ENCODE measurements at regions not wholly inside any gene's neighbourhood (a gene's known extent, or its start where the extent isn't known, plus 50 kb on each side); places are given as distances from the start of the nearest gene placed in this dataset.

GRCh38 chr19:30132343-30133075 is 190.5 kb downstream of the URI1 start:
- Histone ChIP-seq H2AFZ (replicated peaks; ENCODE audit: low read length, poor library complexity) (no peak overlapping the region), H4K20me1 (ENCODE audit: insufficient read depth, low read length) (no peaks in the 10 kb centered on the region), H3K14ac (replicated peaks; ENCODE audit: low read depth, low read length) (no peak overlapping the region), H4K5ac (ENCODE audit: low read depth, low read length) (no peak overlapping the region), H3K27me3 (ENCODE audit: control insufficient read depth, insufficient read depth, low read length) (no peaks in the 10 kb centered on the region), H4K8ac (ENCODE audit: low read depth in 2 of 2, low read length in 2 of 2) (no peak overlapping the region), H3K9me1 (ENCODE audit: insufficient read depth, low read length) (no peaks in the 10 kb centered on the region), H3K23ac (ENCODE audit: low read depth, low read length) (no peak overlapping the region), H3K79me1 (ENCODE audit: low read depth in 1 of 2, low read length in 2 of 2) (no peaks in the 10 kb centered on the region), H2BK20ac (ENCODE audit: low read depth, low read length) (no peak overlapping the region), H3K27ac (ENCODE audit: insufficient read depth, low read length) (no peak overlapping the region), H3K18ac (ENCODE audit: low read depth, low read length) (no peak overlapping the region), H3K4me2 (ENCODE audit: low read depth, low read length) (no peak overlapping the region), H3K4ac (ENCODE audit: low read depth, low read length) (no peak overlapping the region), H2BK120ac (ENCODE audit: low read depth, low read length) (no peak overlapping the region), H3K56ac (ENCODE audit: extremely low read depth, insufficient read depth, low read length) (no peak overlapping the region), H2AK5ac (ENCODE audit: low read depth, low read length) (no peak overlapping the region), H4K91ac (ENCODE audit: insufficient read depth, low read depth, low read length) (no peak overlapping the region), H2BK15ac (ENCODE audit: low read depth, low read length) (no peak overlapping the region), H2AK9ac (replicated peaks; ENCODE audit: low read depth, low read length, poor library complexity) (no peak overlapping the region), H3K4me3 (ENCODE audit: insufficient read depth, low read depth, low read length) (no peak overlapping the region), H3K4me1 (ENCODE audit: control insufficient read depth, insufficient read depth, low read length) (no peaks in the 10 kb centered on the region), H3K9me3 (ENCODE audit: control insufficient read depth, insufficient read depth, low read length) (peaks cover 12% of the 10 kb centered on the region), H2BK5ac (ENCODE audit: low read depth, low read length, poor library complexity, severe bottlenecking) (no peak overlapping the region), H3K36me3 (ENCODE audit: control insufficient read depth, insufficient read depth, low read length) (no peaks in the 10 kb centered on the region), H3K9ac (ENCODE audit: low read depth, low read length) (no peak overlapping the region)
- dilution Hi-C loops (cut with HindIII; ENCODE audit: low sequenced_read_pairs, unreplicated experiment) (no loop called here), intact Hi-C loops (cut with micrococcal nuclease) (no loop called here), in situ Hi-C loops (cut with MboI; ENCODE audit: low sequenced_read_pairs) (no loop called here)
- WGBS, 2 experiments (ENCODE audit: extremely low coverage in 2 of 2, insufficient read length in 1 of 2), result 75% methylated on average over 10 of the region's 16 CpGs; no CpG with 5 or more reads in 1 of the 2 experiments
- BruUV-seq (replicated peaks), result no TSS peak
- DNase-seq (no peak), ATAC-seq (ENCODE audit: low read depth) (no peak)
- CTCF ChIA-PET, result no interaction called here
- POLR2A ChIA-PET (ENCODE audit: unreplicated experiment), result no interaction called here
- TF ChIP-seq ELK1 (IDR thresholded peaks at IDR 0.05; ENCODE audit: borderline replicate concordance, low read depth, low read length), result no peak
- TF ChIP-seq FOS (IDR thresholded peaks at IDR 0.05; ENCODE audit: low read depth, low read length), result no peak
- TF ChIP-seq NFE2L2 (IDR thresholded peaks at IDR 0.05; ENCODE audit: low read depth, low read length), result no peak
- no peak for TF ChIP-seq POLR2A (IDR thresholded peaks at IDR 0.05; ENCODE audit: low read depth, low read length)
- TF ChIP-seq BHLHE40 (IDR thresholded peaks at IDR 0.05; ENCODE audit: low read depth, low read length), result no peak
- no peak for TF ChIP-seq USF2 (IDR thresholded peaks at IDR 0.05; ENCODE audit: low read depth, low read length)
- TF ChIP-seq RFX5 (IDR thresholded peaks at IDR 0.05; ENCODE audit: low read depth, low read length), result no peak
- TF ChIP-seq CTCF (conservative IDR thresholded peaks at IDR 0.05; ENCODE audit: low read depth, low read length), result no peak
- TF ChIP-seq RAD21 (IDR thresholded peaks at IDR 0.05; ENCODE audit: low read length), result no peak
- TF ChIP-seq MXI1 (IDR thresholded peaks at IDR 0.05; ENCODE audit: borderline replicate concordance, low read depth, low read length), result no peak
- no peak for TF ChIP-seq MAZ (IDR thresholded peaks at IDR 0.05; ENCODE audit: borderline replicate concordance, low read depth, low read length)
- no peak for TF ChIP-seq CEBPB (IDR thresholded peaks at IDR 0.05; ENCODE audit: low read depth, low read length)
- TF ChIP-seq CHD1 (IDR thresholded peaks at IDR 0.05; ENCODE audit: low read depth, low read length), result no peak
- TF ChIP-seq MAFK (IDR thresholded peaks at IDR 0.05; ENCODE audit: low read depth, low read length), result no peak
- no peak for TF ChIP-seq SMC3 (IDR thresholded peaks at IDR 0.05; ENCODE audit: low read depth, low read length)
- no peak for TF ChIP-seq RCOR1 (IDR thresholded peaks at IDR 0.05; ENCODE audit: insufficient replicate concordance, low read length)

Measured in IMR-90 (cell line).